NCI-H2107 treated with DMSO at 0.1 percent for 48 hours (cell line): ENCODE measurements at regions not wholly inside any gene's neighbourhood (a gene's known extent, or its start where the extent isn't known, plus 50 kb on each side); places are given as distances from the start of the nearest gene placed in this dataset.
"Not testable (repeated sequence)": the region's sequence is repeated elsewhere in the genome, so short reads cannot be mapped to it uniquely, and the experiment has no call there.

Experiments
- DNase-seq: peaks from one replicate; lab custom pipeline; 2025; ENCODE audit not compliant: unreplicated experiment; lab: John Stamatoyannopoulos, UW

GRCh38 chr4:1572964-1573720, 111.0 kb downstream of the FAM53A start:
- no peak for DNase-seq

- no peak for DNase-seq
Observed at GRCh38 chr4:1572521-1572920, 111.6 kb downstream of the FAM53A start.

- DNase-seq, result no peak
Observed at GRCh38 chr4:1572010-1572385, 112.1 kb downstream of the FAM53A start.

- DNase-seq, result no peak
Observed at GRCh38 chr4:1571165-1572009, 112.7 kb downstream of the FAM53A start.

- DNase-seq, result no peak
Observed at GRCh38 chr4:1570291-1571164, 113.6 kb downstream of the FAM53A start.

GRCh38 chr4:1569461-1570151, 114.5 kb downstream of the FAM53A start:
- no peak for DNase-seq

- no peak for DNase-seq
Observed at GRCh38 chr4:1568855-1569460, 115.2 kb downstream of the FAM53A start.

GRCh38 chr4:1567808-1568581, 116.1 kb downstream of the FAM53A start:
- DNase-seq, result no peak

GRCh38 chr4:1567519-1567807, 116.7 kb downstream of the FAM53A start:
- DNase-seq, result no peak

GRCh38 chr4:1566838-1567518, 117.1 kb downstream of the FAM53A start:
- DNase-seq, result no peak

GRCh38 chr4:1566301-1566837, 117.7 kb downstream of the FAM53A start:
- DNase-seq, result not testable (repeated sequence)

GRCh38 chr4:1565598-1566295, 118.4 kb downstream of the FAM53A start:
- no peak for DNase-seq

- DNase-seq, result no peak
Observed at GRCh38 chr4:1564535-1565375, 119.4 kb downstream of the FAM53A start.

- DNase-seq, result no peak
Observed at GRCh38 chr4:1563768-1564485, 120.2 kb downstream of the FAM53A start.

GRCh38 chr4:1563241-1563640, 120.9 kb downstream of the FAM53A start:
- DNase-seq, result no peak

- DNase-seq, result no peak
Observed at GRCh38 chr4:1562771-1563170, 121.3 kb downstream of the FAM53A start.

GRCh38 chr4:1562371-1562770, 121.7 kb downstream of the FAM53A start:
- DNase-seq, result no peak
